Chondrocyte (in vitro differentiated cells): ENCODE measurements at regions not wholly inside any gene's neighbourhood (a gene's known extent, or its start where the extent isn't known, plus 50 kb on each side); places are given as distances from the start of the nearest gene placed in this dataset.

Experiments
- DNase-seq: peaks from one replicate; pipeline ENCODE4 v3.0.0; 2021; ENCODE audit warnings: mixed read lengths, low spot score
- H3K27ac Mint-ChIP-seq: one replicate; pipeline ENCODE4 v1.8.0; 2021; ENCODE audit warnings: mild to moderate bottlenecking, moderate library complexity, mixed read lengths; ENCODE audit not compliant: unreplicated experiment
- H3K27me3 Mint-ChIP-seq: 2 replicates; pipeline ENCODE4 v1.8.0; 2021; ENCODE audit warnings: low read depth, mixed read lengths
- H3K36me3 Mint-ChIP-seq: 2 replicates; pipeline ENCODE4 v1.8.0; 2021; ENCODE audit warnings: low read depth, mixed read lengths
- H3K4me1 Mint-ChIP-seq: 2 replicates; pipeline ENCODE4 v1.8.0; 2021; ENCODE audit warnings: low read depth, mild to moderate bottlenecking, mixed read lengths
- H3K4me3 Mint-ChIP-seq: one replicate; pipeline ENCODE4 v1.8.0; 2021; ENCODE audit warnings: mild to moderate bottlenecking, moderate library complexity, mixed read lengths; ENCODE audit not compliant: unreplicated experiment
- H3K9me3 Mint-ChIP-seq: 2 replicates; pipeline ENCODE4 v1.8.0; 2021; ENCODE audit warnings: low read depth, mixed read lengths
- TF ChIP-seq, protein P1 (sequence below): fragments of 200-600 bp; sonication (generic); IDR thresholded peaks from 2 replicates; pipeline ENCODE4 v1.5.0; 2021; ENCODE audit warnings: antibody characterized with exemption, mild to moderate bottlenecking, moderate library complexity

DNA sequence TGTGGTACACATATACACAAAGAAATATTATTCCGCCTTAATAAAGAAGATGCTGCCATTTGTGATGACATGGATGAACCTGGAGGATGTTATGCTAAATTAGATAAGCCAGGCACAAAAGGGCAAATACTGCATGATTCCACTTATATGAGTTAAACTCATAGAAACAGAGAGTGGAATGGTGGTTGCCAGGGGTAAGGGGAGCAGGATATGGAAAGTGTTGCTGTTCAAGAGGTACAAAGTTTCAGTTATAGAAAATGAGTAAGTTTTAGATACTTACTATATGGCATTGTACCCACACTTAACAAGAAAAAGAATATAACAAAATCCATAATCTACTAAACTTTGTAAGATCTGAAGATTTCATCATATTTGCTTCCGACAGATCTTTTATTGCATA, 252.2 kb downstream of the SYK start:
- peaks cover 9% of the 10 kb centered on the region for H3K4me1 Mint-ChIP-seq
- H3K4me3 Mint-ChIP-seq = no peak overlapping the region
- TF ChIP-seq, protein P1, sequence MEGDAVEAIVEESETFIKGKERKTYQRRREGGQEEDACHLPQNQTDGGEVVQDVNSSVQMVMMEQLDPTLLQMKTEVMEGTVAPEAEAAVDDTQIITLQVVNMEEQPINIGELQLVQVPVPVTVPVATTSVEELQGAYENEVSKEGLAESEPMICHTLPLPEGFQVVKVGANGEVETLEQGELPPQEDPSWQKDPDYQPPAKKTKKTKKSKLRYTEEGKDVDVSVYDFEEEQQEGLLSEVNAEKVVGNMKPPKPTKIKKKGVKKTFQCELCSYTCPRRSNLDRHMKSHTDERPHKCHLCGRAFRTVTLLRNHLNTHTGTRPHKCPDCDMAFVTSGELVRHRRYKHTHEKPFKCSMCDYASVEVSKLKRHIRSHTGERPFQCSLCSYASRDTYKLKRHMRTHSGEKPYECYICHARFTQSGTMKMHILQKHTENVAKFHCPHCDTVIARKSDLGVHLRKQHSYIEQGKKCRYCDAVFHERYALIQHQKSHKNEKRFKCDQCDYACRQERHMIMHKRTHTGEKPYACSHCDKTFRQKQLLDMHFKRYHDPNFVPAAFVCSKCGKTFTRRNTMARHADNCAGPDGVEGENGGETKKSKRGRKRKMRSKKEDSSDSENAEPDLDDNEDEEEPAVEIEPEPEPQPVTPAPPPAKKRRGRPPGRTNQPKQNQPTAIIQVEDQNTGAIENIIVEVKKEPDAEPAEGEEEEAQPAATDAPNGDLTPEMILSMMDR = no peak
- no peak for DNase-seq
- H3K36me3 Mint-ChIP-seq = no peaks in the 10 kb centered on the region
- H3K27ac Mint-ChIP-seq = no peak overlapping the region
- no peaks in the 10 kb centered on the region for H3K27me3 Mint-ChIP-seq
- peaks cover 7% of the 10 kb centered on the region for H3K9me3 Mint-ChIP-seq

DNA sequence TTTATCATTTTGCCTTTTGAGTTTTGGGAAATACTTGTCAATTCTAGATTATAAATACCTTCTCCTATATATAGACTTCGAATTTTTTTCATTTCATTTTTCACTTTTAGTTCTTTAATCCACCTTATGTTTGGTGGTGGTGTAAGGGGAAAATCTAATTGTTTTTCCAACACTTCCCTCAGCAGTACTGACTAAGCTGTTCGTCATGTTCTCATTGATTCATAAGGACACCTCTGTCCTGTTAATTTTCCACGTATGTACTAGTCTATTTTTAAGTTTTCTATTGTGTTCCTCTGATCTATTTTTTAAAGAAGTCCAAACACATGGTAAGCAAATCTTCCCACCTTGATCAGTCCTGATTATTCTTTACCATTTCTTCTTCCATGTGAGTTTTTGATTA, 254.2 kb downstream of the SYK start:
- TF ChIP-seq, protein P1 = no peak
- Mint-ChIP-seq H3K9me3 (peaks cover 7% of the 10 kb centered on the region), H3K4me3 (no peak overlapping the region), H3K27me3 (no peaks in the 10 kb centered on the region), H3K27ac (no peak overlapping the region), H3K36me3 (no peaks in the 10 kb centered on the region), H3K4me1 (peaks cover 17% of the 10 kb centered on the region)
- DNase-seq = no peak

DNA sequence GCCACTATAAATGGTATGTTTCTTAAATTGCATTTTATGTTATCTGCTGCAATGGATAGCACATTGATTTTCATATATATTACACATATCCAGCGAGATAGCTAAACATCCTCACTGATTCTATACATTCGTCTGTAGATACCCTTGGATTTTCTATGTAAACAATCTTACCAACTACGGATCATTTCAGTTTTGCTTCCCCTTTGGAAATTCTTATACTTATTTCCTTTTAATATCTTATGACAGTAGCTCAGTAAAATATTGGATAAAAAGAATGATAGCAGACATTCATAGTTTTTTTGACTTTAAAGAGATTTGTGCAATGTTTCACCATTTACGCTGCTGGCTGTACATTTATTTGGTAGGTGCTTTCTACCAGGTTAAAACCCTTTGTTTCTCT, 254.9 kb downstream of the SYK start:
- H3K27me3 Mint-ChIP-seq = no peaks in the 10 kb centered on the region
- TF ChIP-seq, protein P1 = no peak
- H3K27ac Mint-ChIP-seq = no peak overlapping the region
- H3K9me3 Mint-ChIP-seq = peaks cover 10% of the 10 kb centered on the region
- no peaks in the 10 kb centered on the region for H3K36me3 Mint-ChIP-seq
- peaks cover 23% of the 10 kb centered on the region for H3K4me1 Mint-ChIP-seq
- H3K4me3 Mint-ChIP-seq = no peak overlapping the region
- no peak for DNase-seq

DNA sequence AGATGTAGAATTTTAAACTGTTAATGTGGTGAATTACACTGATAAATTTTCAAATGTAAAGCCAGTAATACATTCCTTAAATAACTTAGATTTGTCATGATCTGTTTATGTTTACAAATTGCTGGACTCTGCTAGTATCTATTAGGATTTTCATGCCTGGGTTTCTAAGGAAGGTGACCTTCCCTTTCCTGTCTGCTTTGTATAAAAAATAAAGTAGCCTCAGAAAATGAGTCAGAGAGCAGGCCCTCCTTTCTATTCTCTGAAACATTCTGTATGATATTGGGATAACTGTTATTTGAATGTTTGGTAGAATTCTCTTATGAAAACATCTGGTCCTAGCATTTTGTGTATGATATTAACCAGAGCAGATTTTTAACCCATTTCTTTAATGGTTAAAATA, 255.3 kb downstream of the SYK start:
- DNase-seq = no peak
- TF ChIP-seq, protein P1 = no peak
- H3K9me3 Mint-ChIP-seq = peaks cover 10% of the 10 kb centered on the region
- no peak overlapping the region for H3K4me3 Mint-ChIP-seq
- no peak overlapping the region for H3K27ac Mint-ChIP-seq
- peaks cover 26% of the 10 kb centered on the region for H3K4me1 Mint-ChIP-seq
- H3K36me3 Mint-ChIP-seq = no peaks in the 10 kb centered on the region
- H3K27me3 Mint-ChIP-seq = no peaks in the 10 kb centered on the region

DNA sequence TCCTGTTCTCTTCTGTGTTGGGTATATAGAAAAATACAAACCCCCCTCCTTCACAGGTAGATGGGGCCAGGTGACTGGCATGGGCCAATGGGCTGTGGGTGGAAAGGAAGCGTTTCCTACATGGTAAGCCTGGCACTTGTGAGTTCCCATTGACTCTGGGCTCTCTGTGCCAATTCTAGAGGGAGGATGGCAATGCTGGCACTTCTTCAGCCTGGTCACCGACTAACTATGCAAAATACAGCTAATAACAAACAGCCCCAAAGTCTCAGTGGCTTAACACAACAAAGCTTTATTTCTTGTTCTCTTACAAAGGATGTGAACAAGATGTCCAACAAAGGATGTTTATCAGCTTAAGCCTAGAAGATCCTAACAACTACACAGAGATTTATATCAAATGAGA, 258.1 kb downstream of the SYK start:
- H3K4me1 Mint-ChIP-seq = peaks cover 26% of the 10 kb centered on the region
- H3K9me3 Mint-ChIP-seq = peaks cover 3% of the 10 kb centered on the region
- TF ChIP-seq, protein P1 = no peak
- no peak for DNase-seq
- H3K27me3 Mint-ChIP-seq = no peaks in the 10 kb centered on the region
- H3K36me3 Mint-ChIP-seq = no peaks in the 10 kb centered on the region
- H3K27ac Mint-ChIP-seq = no peak overlapping the region
- H3K4me3 Mint-ChIP-seq = no peak overlapping the region
